Endothelial cell (in vitro differentiated cells): ENCODE measurements at regions not wholly inside any gene's neighbourhood (a gene's known extent, or its start where the extent isn't known, plus 50 kb on each side); places are given as distances from the start of the nearest gene placed in this dataset.

ENCODE experiments used
- DNase-seq: peaks from one replicate; pipeline ENCODE4 v3.0.0; 2021; ENCODE audit warnings: low spot score
- H3K27ac Mint-ChIP-seq: one replicate; pipeline ENCODE4 v1.8.0; 2021; ENCODE audit warnings: mixed read lengths, inconsistent platforms; ENCODE audit not compliant: unreplicated experiment
- H3K27me3 Mint-ChIP-seq: one replicate; pipeline ENCODE4 v1.8.0; 2021; ENCODE audit warnings: mild to moderate bottlenecking, moderate library complexity, mixed read lengths, inconsistent platforms; ENCODE audit not compliant: unreplicated experiment
- H3K36me3 Mint-ChIP-seq: one replicate; pipeline ENCODE4 v1.8.0; 2021; ENCODE audit warnings: mild to moderate bottlenecking, low read depth, mixed read lengths, inconsistent platforms; ENCODE audit not compliant: unreplicated experiment
- H3K4me1 Mint-ChIP-seq: one replicate; pipeline ENCODE4 v1.8.0; 2021; ENCODE audit warnings: mild to moderate bottlenecking, mixed read lengths, inconsistent platforms; ENCODE audit not compliant: unreplicated experiment
- H3K4me3 Mint-ChIP-seq: one replicate; pipeline ENCODE4 v1.8.0; 2021; ENCODE audit warnings: mild to moderate bottlenecking, mixed read lengths, inconsistent platforms; ENCODE audit not compliant: unreplicated experiment
- H3K9me3 Mint-ChIP-seq: one replicate; pipeline ENCODE4 v1.8.0; 2021; ENCODE audit warnings: mixed read lengths, inconsistent platforms; ENCODE audit not compliant: unreplicated experiment
- CTCF ChIP-seq: fragments of 200-600 bp; sonication (generic); IDR thresholded peaks from one replicate; pipeline ENCODE4 v1.5.0; 2021; ENCODE audit warnings: antibody characterized with exemption; ENCODE audit not compliant: unreplicated experiment

GRCh38 chr14:101189266-101189665 lies 285.7 kb upstream of the RTL1 start:
- no peak for TF ChIP-seq CTCF
- no peak overlapping the region for H3K27ac Mint-ChIP-seq
- H3K4me1 Mint-ChIP-seq = peaks cover 13% of the 10 kb centered on the region
- DNase-seq = no peak
- no peaks in the 10 kb centered on the region for H3K9me3 Mint-ChIP-seq
- peaks cover 3% of the 10 kb centered on the region for H3K36me3 Mint-ChIP-seq
- no peak overlapping the region for H3K4me3 Mint-ChIP-seq
- peaks cover 1% of the 10 kb centered on the region for H3K27me3 Mint-ChIP-seq

- no peaks in the 10 kb centered on the region for H3K9me3 Mint-ChIP-seq
- H3K36me3 Mint-ChIP-seq = peaks cover 3% of the 10 kb centered on the region
- peaks cover 1% of the 10 kb centered on the region for H3K27me3 Mint-ChIP-seq
- H3K27ac Mint-ChIP-seq = no peak overlapping the region
- no peak for DNase-seq
- peaks cover 7% of the 10 kb centered on the region for H3K4me1 Mint-ChIP-seq
- TF ChIP-seq CTCF = no peak
- H3K4me3 Mint-ChIP-seq = no peak overlapping the region
These were observed 286.5 kb upstream of the RTL1 start for GRCh38 chr14:101189962-101190560.

GRCh38 chr14:101191101-101191720 lies 287.7 kb upstream of the RTL1 start:
- Mint-ChIP-seq H3K27ac (no peak overlapping the region), H3K4me3 (no peak overlapping the region), H3K9me3 (no peaks in the 10 kb centered on the region), H3K4me1 (no peaks in the 10 kb centered on the region), H3K36me3 (peaks cover 3% of the 10 kb centered on the region), H3K27me3 (peaks cover 1% of the 10 kb centered on the region)
- no peak for TF ChIP-seq CTCF
- no peak for DNase-seq

- Mint-ChIP-seq H3K27me3 (peaks cover 5% of the 10 kb centered on the region), H3K27ac (no peak overlapping the region), H3K36me3 (no peaks in the 10 kb centered on the region), H3K4me1 (no peaks in the 10 kb centered on the region), H3K4me3 (no peak overlapping the region), H3K9me3 (no peaks in the 10 kb centered on the region)
- no peak for TF ChIP-seq CTCF
- no peak for DNase-seq
These were observed 288.5 kb upstream of the RTL1 start for GRCh38 chr14:101191721-101192660.

- H3K27ac Mint-ChIP-seq = no peak overlapping the region
- H3K4me1 Mint-ChIP-seq = no peaks in the 10 kb centered on the region
- no peak for TF ChIP-seq CTCF
- no peaks in the 10 kb centered on the region for H3K9me3 Mint-ChIP-seq
- no peaks in the 10 kb centered on the region for H3K36me3 Mint-ChIP-seq
- DNase-seq = no peak
- H3K4me3 Mint-ChIP-seq = no peak overlapping the region
- H3K27me3 Mint-ChIP-seq = peaks cover 5% of the 10 kb centered on the region
These were observed 289.1 kb upstream of the RTL1 start for GRCh38 chr14:101192661-101193000.
